IMR-90 (cell line): ENCODE measurements at regions not wholly inside any gene's neighbourhood (a gene's known extent, or its start where the extent isn't known, plus 50 kb on each side); places are given as distances from the start of the nearest gene placed in this dataset.

Experiments
- ATAC-seq: fragments of 200-7000 bp; cut with Tn5 transposase; 2 replicates; pipeline ENCODE4 v1.9.1; 2020; ENCODE audit warnings: low read depth, mild to moderate bottlenecking, moderate library complexity
- BruUV-seq: library from RNA; stranded (reverse); fragments of 400-500 nt; replicated peaks from 2 replicates; lab custom pipeline; 2021; lab: Mats Ljungman, UMichigan
- CTCF ChIA-PET: fragments of 300-600 bp; formaldehyde crosslinking; extraction: SDS; loops from one replicate; lab custom pipeline; 2021; ENCODE audit warnings: antibody characterized with exemption; lab: Yijun Ruan, JAX
- POLR2A ChIA-PET: fragments of 300-600 bp; sonication (Branson Sonifier 250); formaldehyde crosslinking; loops from one replicate; lab custom pipeline; 2022; ENCODE audit warnings: antibody characterized with exemption; ENCODE audit not compliant: unreplicated experiment; lab: Charles Lee
- DNase-seq: peaks from one replicate; pipeline ENCODE4 v3.0.0; 2013
- H2AFZ ChIP-seq: replicated peaks from 2 replicates; pipeline ENCODE3; 2013; ENCODE audit warnings: low read length, mild to moderate bottlenecking; ENCODE audit not compliant: poor library complexity
- H2AK5ac ChIP-seq: 2 replicates; pipeline ENCODE4 v1.6.1; 2013; ENCODE audit warnings: low read depth, low read length, inconsistent platforms
- H2AK9ac ChIP-seq: replicated peaks from 2 replicates; pipeline ENCODE3; 2013; ENCODE audit warnings: mild to moderate bottlenecking, low read depth, low read length, moderate library complexity; ENCODE audit not compliant: poor library complexity
- H2BK120ac ChIP-seq: 2 replicates; pipeline ENCODE4 v1.6.1; 2013; ENCODE audit warnings: low read depth, low read length, inconsistent platforms
- H2BK15ac ChIP-seq: 3 replicates; pipeline ENCODE4 v1.6.1; 2013; ENCODE audit warnings: low read depth, low read length, inconsistent platforms
- H2BK20ac ChIP-seq: 2 replicates; pipeline ENCODE4 v1.6.1; 2013; ENCODE audit warnings: low read depth, mild to moderate bottlenecking, inconsistent platforms, low read length, moderate library complexity
- H2BK5ac ChIP-seq: 2 replicates; pipeline ENCODE4 v1.6.1; 2013; ENCODE audit warnings: mild to moderate bottlenecking, low read depth, low read length, inconsistent platforms; ENCODE audit not compliant: poor library complexity, severe bottlenecking
- H3K14ac ChIP-seq: replicated peaks from 2 replicates; pipeline ENCODE4 v1.6.1; 2013; ENCODE audit warnings: low read depth, low read length, inconsistent platforms
- H3K18ac ChIP-seq: 2 replicates; pipeline ENCODE4 v1.6.1; 2013; ENCODE audit warnings: low read depth, low read length, control low read depth
- H3K23ac ChIP-seq: 2 replicates; pipeline ENCODE4 v1.6.1; 2013; ENCODE audit warnings: low read depth, low read length, inconsistent platforms
- H3K27ac ChIP-seq: 2 replicates; pipeline ENCODE4 v1.5.1; 2013; ENCODE audit warnings: mild to moderate bottlenecking, control low read depth, low read length; ENCODE audit not compliant: insufficient read depth
- H3K27me3 ChIP-seq: 2 replicates; pipeline ENCODE4 v1.6.1; 2013; ENCODE audit warnings: low read length; ENCODE audit not compliant: control insufficient read depth, insufficient read depth
- H3K36me3 ChIP-seq: 2 replicates; pipeline ENCODE4 v1.6.1; 2013; ENCODE audit warnings: low read length, mixed read lengths; ENCODE audit not compliant: control insufficient read depth, insufficient read depth
- H3K4ac ChIP-seq: 2 replicates; pipeline ENCODE4 v1.6.1; 2013; ENCODE audit warnings: low read depth, low read length, inconsistent platforms
- H3K4me1 ChIP-seq: 2 replicates; pipeline ENCODE4 v1.6.1; 2013; ENCODE audit warnings: low read length, mixed read lengths; ENCODE audit not compliant: control insufficient read depth, insufficient read depth
- H3K4me2 ChIP-seq: 2 replicates; pipeline ENCODE4 v1.6.1; 2013; ENCODE audit warnings: low read depth, mild to moderate bottlenecking, control low read depth, low read length, moderate library complexity
- H3K4me3 ChIP-seq: 2 replicates; pipeline ENCODE4 v1.5.1; 2013; ENCODE audit warnings: low read depth, mild to moderate bottlenecking, control low read depth, low read length, moderate library complexity; ENCODE audit not compliant: insufficient read depth
- H3K56ac ChIP-seq: 2 replicates; pipeline ENCODE4 v1.6.1; 2013; ENCODE audit warnings: low read length, inconsistent platforms; ENCODE audit not compliant: insufficient read depth; ENCODE audit errors: extremely low read depth
- H3K79me1 ChIP-seq, 2 experiments: 2 replicates each; pipeline ENCODE4 v1.6.1; 2013; ENCODE audit warnings: low read length in 2 of 2, inconsistent platforms in 1 of 2, low read depth in 1 of 2
- H3K9ac ChIP-seq: 2 replicates; pipeline ENCODE4 v1.6.1; 2013; ENCODE audit warnings: low read depth, low read length, control low read depth
- H3K9me1 ChIP-seq: 2 replicates; pipeline ENCODE4 v1.6.1; 2013; ENCODE audit warnings: low read length, inconsistent platforms; ENCODE audit not compliant: insufficient read depth
- H3K9me3 ChIP-seq: 2 replicates; pipeline ENCODE4 v1.6.1; 2013; ENCODE audit warnings: low read length; ENCODE audit not compliant: control insufficient read depth, insufficient read depth
- H4K20me1 ChIP-seq: 2 replicates; pipeline ENCODE4 v1.6.1; 2013; ENCODE audit warnings: low read length, inconsistent platforms; ENCODE audit not compliant: insufficient read depth
- H4K5ac ChIP-seq: 2 replicates; pipeline ENCODE4 v1.6.1; 2013; ENCODE audit warnings: mild to moderate bottlenecking, low read depth, low read length, control low read depth
- H4K8ac ChIP-seq, 2 experiments: 2 replicates each; pipeline ENCODE4 v1.6.1; 2013; ENCODE audit warnings: low read depth in 2 of 2, low read length in 2 of 2, control low read depth in 1 of 2, inconsistent platforms in 1 of 2
- H4K91ac ChIP-seq: 2 replicates; pipeline ENCODE4 v1.6.1; 2013; ENCODE audit warnings: low read depth, low read length, inconsistent platforms; ENCODE audit not compliant: insufficient read depth
- FOS ChIP-seq: fragments of 150-350 bp; IDR thresholded peaks from 2 replicates; pipeline ENCODE4 v1.6.1; 2016; ENCODE audit warnings: low read depth, low read length
- RFX5 ChIP-seq: IDR thresholded peaks from 2 replicates; pipeline ENCODE4 v1.8.0; 2012; ENCODE audit warnings: low read depth, mild to moderate bottlenecking, low read length, moderate library complexity
- WGBS, 2 experiments: methylation state at CpG; one replicate each; pipeline versions ENCODE4 v1.1.5 to v1.1.7; 2013; ENCODE audit warnings: missing lambda C conversion rate in 2 of 2; ENCODE audit not compliant: insufficient read length in 1 of 2; ENCODE audit errors: extremely low coverage in 2 of 2; 5-methylcytosine and 5-hydroxymethylcytosine counted together
- dilution Hi-C: fragments of 300-500 bp; cut with HindIII; formaldehyde crosslinking; loops from one replicate; pipeline ENCODE4 v1.14.3; 2018; ENCODE audit warnings: low sequenced_read_pairs; ENCODE audit not compliant: unreplicated experiment
- in situ Hi-C: fragments of 300-500 bp; cut with MboI; formaldehyde crosslinking; loops from 3 replicates; pipeline ENCODE4 v1.14.3; 2019; ENCODE audit warnings: low sequenced_read_pairs, inconsistent platforms, mixed read lengths
- intact Hi-C: fragments of 100-400 bp; cut with micrococcal nuclease; formaldehyde crosslinking; loops from 2 replicates; pipeline ENCODE4 v1.10.0; 2022

- in situ Hi-C loops = no loop called here
- no peak overlapping the region for H2BK20ac ChIP-seq
- dilution Hi-C loops = no loop called here
Measured at GRCh38 chr9:116083837-116084236, 69.8 kb upstream of the PAPPA start.

More at GRCh38 chr9:116083837-116084236, 69.8 kb upstream of the PAPPA start:
- Histone ChIP-seq H4K8ac (no peak overlapping the region), H3K79me1 (no peaks in the 10 kb centered on the region), H3K4me1 (peaks cover 5% of the 10 kb centered on the region), H3K56ac (no peak overlapping the region), H4K91ac (no peak overlapping the region), H3K23ac (no peak overlapping the region), H4K5ac (no peak overlapping the region), H3K36me3 (no peaks in the 10 kb centered on the region), H2BK5ac (no peak overlapping the region), H2AFZ (no peak overlapping the region), H3K27ac (no peak overlapping the region), H4K20me1 (no peaks in the 10 kb centered on the region), H3K18ac (peak overlapping the region; percentile 54; the same call in 1 of the 2 replicates), H3K4me3 (no peak overlapping the region), H3K4me2 (no peak overlapping the region), H3K14ac (no peak overlapping the region), H2AK5ac (no peak overlapping the region), H3K4ac (no peak overlapping the region), H2BK15ac (no peak overlapping the region; the same call in 2 of the 3 replicates), H3K9me3 (no peaks in the 10 kb centered on the region), H3K27me3 (no peaks in the 10 kb centered on the region), H2AK9ac (no peak overlapping the region), H3K9me1 (no peaks in the 10 kb centered on the region), H3K9ac (no peak overlapping the region), H2BK120ac (no peak overlapping the region)
- DNase-seq (no peak), ATAC-seq (no peak)
- TF ChIP-seq RFX5 (peak; percentile 41; the same call in 1 of the 2 replicates), FOS (no peak)
- ChIA-PET POLR2A (no interaction called here), CTCF (interaction anchor here (1.0 to 1.7 kb wide), 2 partner anchors 9 to 14 kb away, joined by 3 to 6 read pairs; no protein-coding TSS in a partner anchor)
- BruUV-seq = no TSS peak
- intact Hi-C loops = loop anchor here (10.0 kb wide), 1 partner anchor 489 kb away; no protein-coding TSS in a partner anchor
- WGBS, 2 experiments = no CpG with 5 or more reads among the region's 2 CpGs
